Fibroblast of mammary gland (primary cell): ENCODE measurements at regions not wholly inside any gene's neighbourhood (a gene's known extent, or its start where the extent isn't known, plus 50 kb on each side); places are given as distances from the start of the nearest gene placed in this dataset.

Experiments
- DNase-seq: peaks from one replicate; pipeline ENCODE4 v3.0.0-alpha.2; 2010; ENCODE audit warnings: low read depth
- H3K4me3 ChIP-seq: 2 replicates; pipeline ENCODE4 v1.5.1; 2011; ENCODE audit warnings: low read depth, mild to moderate bottlenecking, low read length, moderate library complexity; ENCODE audit not compliant: control insufficient read depth
- CTCF ChIP-seq: conservative IDR thresholded peaks from 2 replicates; pipeline ENCODE4 v1.5.1; 2011; ENCODE audit warnings: low read depth, low read length, inconsistent platforms; ENCODE audit not compliant: control insufficient read depth, insufficient read depth

GRCh38 chr1:58921342-58921741 lies 137.5 kb upstream of the JUN start:
- TF ChIP-seq CTCF = no peak
- DNase-seq = no peak
- H3K4me3 ChIP-seq = no peak overlapping the region

- no peak for DNase-seq
- no peak for TF ChIP-seq CTCF
- no peak overlapping the region for H3K4me3 ChIP-seq
Measured at GRCh38 chr1:58921751-58922150, 137.9 kb upstream of the JUN start.

- peak; percentile 54 for DNase-seq
- TF ChIP-seq CTCF = no peak
- no peak overlapping the region for H3K4me3 ChIP-seq
Measured at GRCh38 chr1:58922302-58923089, 138.6 kb upstream of the JUN start.

- no peak for TF ChIP-seq CTCF
- no peak for DNase-seq
- no peak overlapping the region for H3K4me3 ChIP-seq
Measured at GRCh38 chr1:58923090-58923470, 139.2 kb upstream of the JUN start.

GRCh38 chr1:58924016-58924565 lies 140.2 kb upstream of the JUN start:
- no peak for TF ChIP-seq CTCF
- no peak for DNase-seq
- no peak overlapping the region for H3K4me3 ChIP-seq

- DNase-seq = no peak
- no peak overlapping the region for H3K4me3 ChIP-seq
- no peak for TF ChIP-seq CTCF
Measured at GRCh38 chr1:58924821-58925220, 141.0 kb upstream of the JUN start.

- H3K4me3 ChIP-seq = no peak overlapping the region
- DNase-seq = no peak
- TF ChIP-seq CTCF = no peak
Measured at GRCh38 chr1:58925247-58925646, 141.4 kb upstream of the JUN start.
